NK-92 (cell line): ENCODE measurements at regions not wholly inside any gene's neighbourhood (a gene's known extent, or its start where the extent isn't known, plus 50 kb on each side); places are given as distances from the start of the nearest gene placed in this dataset.

ENCODE experiments used
- DNase-seq: peaks from one replicate; lab custom pipeline; 2025; ENCODE audit not compliant: unreplicated experiment; lab: John Stamatoyannopoulos, UW

DNA sequence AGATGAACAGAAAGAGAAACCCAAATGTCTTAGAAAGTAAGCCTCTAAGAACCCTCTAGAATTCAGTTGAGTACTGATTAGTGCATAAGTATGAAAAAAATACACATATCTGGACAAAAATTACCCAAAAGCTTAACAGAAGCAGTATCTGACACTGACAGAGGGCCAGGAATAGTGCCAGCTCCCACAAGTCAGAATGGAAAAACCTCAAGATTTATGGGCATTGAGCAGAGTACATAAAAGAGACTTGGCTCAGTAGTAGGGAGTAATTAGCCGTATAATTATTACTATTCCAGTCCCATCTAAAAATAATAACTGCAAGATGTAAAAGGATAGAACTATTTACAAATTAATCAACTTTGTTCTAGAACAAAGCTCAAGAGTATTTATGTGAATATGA is 834.5 kb downstream of the FAM181B start:
- DNase-seq: no peak

DNA sequence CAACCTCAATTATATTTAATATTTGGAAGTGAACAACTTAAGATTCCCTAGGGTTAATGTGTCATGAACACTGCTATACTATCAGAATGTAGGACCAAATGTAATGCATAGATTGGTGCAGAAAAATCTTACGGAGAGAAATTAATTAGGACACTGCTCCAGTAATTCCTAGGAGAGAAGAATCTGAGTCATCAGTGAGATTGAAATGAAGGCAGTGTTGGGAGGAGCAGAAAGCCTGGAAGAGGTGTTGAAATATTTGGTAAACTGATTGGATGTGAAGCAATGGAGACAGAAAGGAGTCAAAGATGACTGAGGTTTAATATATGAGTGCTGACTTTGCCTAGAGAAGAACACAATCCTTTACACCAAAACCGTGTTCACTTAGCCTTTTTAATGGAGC is 836.0 kb downstream of the FAM181B start:
- no peak for DNase-seq

DNA sequence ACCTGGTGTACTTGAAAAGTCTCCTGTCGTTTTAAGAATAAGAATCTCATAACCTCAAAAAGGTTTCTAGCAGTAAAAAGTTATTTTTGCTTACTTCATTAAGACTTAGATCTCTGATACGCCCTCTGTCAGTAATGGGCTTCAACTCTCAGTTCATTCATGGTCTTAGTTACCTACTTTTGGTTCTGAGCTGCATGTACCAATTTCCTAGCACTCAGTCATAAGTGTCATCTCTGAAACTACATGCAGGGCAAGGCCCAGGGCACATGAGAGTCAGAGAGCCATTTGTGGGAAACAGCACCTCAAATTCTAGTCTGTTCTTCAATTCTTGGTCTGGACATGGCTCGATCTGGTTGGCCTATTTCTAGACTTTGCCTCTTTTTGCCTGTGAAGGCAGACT is 838.4 kb downstream of the FAM181B start:
- DNase-seq: no peak

DNA sequence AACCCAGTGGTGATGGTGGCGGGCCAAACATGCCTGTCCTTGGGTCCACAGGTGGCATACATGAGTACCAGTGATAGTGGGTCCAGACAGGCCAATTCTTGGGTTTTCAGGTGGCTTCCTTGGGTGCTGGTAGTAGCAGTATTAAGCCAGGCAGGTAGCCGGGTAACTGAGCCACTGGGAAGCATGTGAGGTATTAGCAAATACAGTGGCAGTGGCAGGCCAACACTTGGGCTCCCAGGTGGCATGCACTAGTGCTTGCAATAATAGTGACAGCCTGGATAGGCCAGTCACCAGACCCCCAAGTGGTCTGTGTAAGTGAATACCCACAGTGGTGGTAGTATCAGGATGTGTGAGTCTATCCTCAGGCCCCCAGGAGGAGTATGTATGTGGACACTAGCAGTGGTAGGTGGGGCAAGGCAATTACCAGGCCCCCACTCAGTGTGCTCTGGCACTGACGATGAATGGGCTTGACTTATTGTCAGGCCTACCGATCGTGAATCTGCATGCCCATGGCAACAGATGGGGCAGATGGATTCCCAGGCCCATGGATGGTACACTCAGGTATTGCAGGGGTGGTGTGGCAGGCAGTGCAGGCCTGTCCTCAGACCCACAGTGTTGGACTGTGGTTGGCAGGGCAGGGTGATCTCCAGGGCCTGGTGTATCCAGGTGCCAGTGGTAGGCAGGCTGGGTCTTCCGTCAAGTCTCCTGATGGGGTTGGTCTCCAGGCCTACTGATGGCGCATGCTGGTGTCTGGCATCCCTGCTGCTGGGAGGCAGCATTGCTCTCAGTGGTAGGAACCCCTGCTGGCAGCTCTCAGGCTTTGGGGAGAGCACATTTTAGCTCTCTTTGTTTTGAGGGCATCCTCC is 840.7 kb downstream of the FAM181B start:
- DNase-seq: no peak

DNA sequence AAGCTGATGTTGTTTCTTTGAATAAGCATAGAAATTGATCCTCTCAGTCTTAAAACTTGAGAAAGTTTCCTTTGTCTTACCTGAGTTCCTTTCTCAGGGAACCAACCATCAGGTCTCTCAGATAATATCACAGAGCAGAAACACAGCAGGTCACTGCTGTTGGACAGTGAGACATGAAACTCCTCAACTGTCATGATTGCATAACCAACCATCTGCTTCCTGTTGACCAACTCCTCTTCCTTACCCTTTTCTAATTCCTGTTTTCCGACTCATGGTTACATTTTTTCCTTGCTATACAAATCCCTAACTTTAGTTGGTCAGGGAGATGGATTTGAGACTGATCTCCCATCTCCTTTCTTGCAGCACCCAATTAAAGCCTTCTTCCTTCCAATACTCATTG is 845.3 kb downstream of the FAM181B start:
- DNase-seq: no peak

DNA sequence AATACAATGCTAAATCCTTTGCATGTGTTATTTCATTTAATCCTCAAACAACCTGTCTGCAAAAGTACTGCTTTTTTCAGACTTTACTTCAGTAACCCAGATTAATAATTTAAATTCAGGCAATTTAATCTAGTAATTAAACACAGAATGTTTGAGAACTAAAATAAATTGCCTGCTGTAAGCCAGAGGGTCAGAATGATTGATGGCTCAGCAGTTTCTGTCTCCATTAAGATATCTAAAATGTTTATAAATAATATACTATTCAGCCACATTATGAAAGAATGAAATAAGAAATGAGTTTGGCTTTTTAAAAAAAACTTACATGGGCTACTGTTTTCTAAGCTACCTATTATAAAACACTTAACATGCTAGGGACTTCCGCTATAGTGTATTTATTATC is 846.0 kb downstream of the FAM181B start:
- DNase-seq: no peak

DNA sequence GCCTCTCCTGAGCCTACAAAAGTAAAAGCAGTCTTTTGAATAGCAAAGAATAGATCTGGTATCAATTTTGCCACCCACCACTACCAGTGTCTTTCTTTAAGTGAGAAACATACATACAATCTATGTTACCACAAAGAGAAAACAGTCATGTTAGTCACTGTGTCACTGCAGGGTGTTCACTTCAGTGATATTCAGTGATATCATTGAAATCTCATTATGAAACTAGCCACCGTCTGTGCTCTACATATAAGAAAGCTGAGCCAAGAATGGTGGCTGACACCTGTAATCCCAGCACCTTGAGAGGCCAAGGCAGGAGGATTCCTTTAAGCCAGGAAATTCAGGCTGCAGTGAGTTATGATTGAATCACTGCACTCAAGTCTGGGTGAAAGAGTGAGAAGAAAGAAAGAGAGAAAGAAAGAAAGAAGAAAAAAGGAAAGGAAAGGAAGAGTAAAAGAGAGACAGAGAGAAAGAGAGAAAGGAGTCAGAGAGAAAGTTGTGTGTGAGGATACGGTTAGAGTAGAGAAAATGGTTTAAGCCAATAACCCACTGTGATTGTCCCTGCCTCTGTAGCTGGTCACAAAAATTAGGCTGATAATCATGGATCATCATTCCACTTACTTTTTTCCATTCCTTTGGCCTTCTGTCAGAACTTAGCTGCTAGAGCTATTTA is 847.1 kb downstream of the FAM181B start:
- no peak for DNase-seq

DNA sequence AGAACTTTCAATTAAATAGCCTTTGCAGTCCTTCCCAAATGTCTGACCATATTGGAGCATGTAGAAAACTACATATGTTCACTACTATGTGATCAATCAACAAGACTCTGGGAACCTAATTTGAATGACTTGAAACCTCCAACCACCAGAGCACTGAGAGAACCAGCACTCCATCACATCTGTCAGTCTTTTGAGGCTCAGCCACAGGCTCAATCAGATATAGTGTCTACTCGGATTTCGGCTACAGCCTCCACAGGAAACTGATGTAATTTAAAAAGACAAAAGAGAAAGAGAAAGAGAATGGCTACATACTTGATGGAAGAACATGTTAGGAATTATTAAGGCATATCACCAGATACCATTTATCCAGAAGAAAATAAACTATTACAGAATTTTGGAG is 859.0 kb downstream of the FAM181B start:
- DNase-seq: no peak

DNA sequence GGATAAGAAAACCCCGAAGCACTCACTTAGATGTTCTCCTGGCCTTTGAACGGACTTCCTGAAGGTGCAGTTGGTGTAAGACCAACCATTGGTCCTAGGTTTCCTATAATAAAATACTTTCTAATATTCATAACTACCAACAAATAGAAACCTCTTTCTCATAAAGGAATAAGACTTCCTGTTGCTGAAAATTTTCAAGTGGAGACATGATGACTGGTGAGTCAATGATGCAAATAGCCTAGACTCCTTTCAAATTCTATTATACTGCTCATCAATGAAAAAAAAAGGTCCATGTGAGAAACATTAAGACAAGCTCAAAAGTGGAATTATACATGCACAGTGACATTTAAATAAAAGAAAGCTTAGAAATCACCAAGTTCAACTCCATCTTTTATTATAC is 862.8 kb downstream of the FAM181B start:
- DNase-seq: no peak

DNA sequence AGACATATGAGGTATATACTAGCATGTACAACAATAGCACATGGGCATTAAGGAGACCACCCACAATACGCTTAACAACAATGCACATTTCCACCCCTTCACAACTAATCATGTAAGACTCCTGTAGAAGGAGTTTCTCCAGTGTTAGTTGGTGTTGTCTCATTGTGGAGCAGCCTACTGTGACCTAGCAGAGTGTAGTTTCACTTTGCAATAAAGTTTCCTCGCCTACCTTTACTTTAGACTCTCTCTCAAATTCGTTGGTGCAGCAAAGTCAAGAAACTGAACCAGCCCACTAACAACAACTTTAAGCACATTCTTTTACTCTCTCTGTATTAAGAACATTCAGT is 863.6 kb downstream of the FAM181B start:
- DNase-seq: no peak

DNA sequence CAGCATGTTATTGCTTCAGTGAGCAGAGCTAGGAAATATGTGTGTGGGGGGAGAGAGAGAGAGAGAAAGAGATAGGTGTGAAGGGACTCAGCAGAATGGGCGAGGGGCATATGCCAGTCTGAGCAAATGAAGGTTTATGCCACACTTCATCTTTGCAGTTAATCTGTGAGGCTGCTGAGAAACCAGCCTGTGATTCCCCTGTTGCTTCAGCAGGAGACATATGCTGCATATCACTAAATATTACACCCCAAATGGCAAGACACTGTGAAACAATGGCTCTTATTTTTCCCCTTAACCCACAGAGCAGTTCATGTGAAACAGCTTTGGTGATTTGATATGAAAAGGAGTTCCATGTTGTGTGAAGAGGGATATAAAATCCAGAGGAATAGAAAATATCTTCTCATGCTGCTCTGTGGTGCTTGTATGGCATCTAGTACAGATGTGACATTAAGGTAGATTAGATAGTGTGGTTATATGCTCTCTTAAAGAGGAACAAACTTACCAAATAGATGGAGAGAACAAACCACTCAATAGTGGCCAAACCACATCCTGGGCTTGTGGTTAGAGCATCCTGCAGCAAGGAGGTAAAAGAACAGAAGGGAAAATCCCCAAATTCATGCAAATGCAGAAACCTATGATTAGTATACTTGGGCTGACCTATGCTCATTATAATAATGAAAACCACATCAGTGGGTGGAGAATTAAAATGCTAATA is 864.2 kb downstream of the FAM181B start:
- DNase-seq: peak; percentile 6

DNA sequence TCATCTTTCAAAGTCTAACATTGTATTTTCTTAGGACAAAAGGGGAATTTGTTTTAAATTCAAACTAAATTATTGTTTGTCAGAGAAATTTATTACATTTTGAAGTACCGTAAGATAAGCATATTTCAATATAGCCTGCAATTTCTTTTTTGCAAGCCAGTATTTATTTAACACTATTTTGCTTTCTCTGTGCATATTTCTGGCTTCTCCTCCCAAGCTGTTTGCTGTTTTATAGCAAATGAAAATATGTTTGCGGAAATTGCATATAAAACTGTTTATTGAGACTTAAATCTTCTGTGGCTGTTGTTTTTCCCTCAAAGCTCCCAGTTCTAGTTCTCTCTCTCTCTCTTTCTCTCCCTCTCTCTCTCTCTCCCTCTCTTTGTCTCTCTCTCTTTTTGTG is 866.8 kb downstream of the FAM181B start:
- no peak for DNase-seq

DNA sequence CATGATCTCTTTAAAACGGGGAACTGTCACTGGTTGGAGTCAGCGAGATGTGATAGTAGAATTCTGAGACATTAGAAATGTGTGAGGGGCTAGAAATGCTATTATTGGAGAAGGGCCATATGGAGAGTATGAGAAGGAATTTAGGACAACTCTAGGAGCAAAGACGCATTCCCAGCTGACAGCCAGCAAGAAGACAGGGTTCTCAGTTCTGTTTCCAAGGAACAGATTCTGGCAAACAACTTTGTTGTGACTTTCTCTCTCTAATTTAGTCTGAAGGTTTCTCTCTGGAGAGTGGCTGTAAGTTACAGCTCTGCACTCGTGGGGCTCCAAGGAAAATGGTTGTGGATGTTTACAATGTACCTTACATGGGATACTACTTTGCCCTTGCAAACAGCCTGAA is 876.3 kb downstream of the FAM181B start:
- no peak for DNase-seq

DNA sequence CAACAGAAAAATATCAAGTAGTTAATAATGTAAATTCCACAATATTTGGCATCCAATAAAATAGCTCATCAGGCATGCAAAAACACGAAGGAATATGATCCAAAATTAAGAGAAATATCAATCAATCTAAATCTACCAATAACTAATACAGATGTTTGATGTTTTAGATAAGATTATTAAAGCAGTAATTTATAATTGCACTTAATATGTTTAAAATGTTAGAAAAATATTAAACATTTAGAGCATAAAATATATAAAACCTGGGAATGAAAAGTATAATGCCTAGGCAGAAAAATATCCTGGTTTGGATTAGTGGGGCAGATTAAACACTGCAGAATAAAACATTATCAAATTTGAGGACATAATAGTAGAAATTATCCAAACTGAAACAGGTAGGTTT is 879.9 kb downstream of the FAM181B start:
- no peak for DNase-seq

DNA sequence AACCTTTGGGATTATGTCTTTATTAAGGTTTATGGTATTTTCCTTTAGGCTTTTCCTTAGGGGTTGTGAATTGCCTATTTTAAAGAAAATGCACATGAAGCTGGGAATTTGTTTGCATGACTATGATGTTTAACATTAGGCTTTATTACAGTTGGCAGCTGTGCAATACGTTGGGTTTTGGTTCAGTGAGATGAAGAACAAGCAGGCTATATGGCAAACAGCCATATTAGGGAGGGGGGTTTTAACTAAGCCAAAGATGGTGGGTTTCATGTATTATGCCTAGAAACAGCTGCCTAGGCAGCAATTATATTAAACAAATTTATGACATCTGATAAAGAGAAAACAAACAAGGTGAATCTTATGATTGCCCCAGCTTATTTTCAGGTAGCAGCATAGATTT is 880.8 kb downstream of the FAM181B start:
- no peak for DNase-seq

DNA sequence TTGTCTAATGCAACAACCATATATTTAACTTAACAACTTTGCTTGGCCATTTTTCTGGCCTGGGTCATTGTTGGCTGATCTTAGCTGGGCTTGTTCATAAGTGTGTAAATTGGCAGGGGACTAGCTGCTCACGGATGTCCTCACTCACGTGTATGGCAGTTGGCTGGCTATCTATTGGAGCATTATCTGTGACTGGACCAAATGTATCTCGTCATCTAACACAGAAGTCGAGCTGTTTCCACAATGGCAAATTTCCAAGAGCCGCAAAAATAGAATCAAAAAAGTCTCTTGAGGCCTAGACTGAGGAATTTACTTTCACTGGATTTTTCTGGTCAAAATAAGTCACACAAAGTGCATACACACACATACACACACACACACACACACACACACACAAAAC is 893.3 kb downstream of the FAM181B start:
- no peak for DNase-seq

DNA sequence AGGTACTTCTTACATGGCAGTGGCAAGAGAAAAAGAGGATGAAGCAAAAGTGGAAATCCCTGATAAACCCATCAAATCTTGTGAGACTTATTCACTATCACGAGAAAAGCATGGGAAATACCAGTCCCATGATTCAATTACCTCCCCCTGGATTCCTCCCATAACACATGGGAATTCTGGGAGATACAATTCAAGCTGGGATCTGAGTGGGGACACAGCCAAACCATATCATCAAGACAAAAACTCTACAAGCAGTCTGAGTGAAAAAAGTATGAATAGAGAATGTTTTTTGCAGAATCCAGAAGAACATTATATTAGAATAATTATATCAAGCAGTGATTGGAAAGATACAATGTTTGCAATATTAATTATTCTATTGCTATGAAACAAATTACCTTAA is 893.7 kb downstream of the FAM181B start:
- DNase-seq: no peak

DNA sequence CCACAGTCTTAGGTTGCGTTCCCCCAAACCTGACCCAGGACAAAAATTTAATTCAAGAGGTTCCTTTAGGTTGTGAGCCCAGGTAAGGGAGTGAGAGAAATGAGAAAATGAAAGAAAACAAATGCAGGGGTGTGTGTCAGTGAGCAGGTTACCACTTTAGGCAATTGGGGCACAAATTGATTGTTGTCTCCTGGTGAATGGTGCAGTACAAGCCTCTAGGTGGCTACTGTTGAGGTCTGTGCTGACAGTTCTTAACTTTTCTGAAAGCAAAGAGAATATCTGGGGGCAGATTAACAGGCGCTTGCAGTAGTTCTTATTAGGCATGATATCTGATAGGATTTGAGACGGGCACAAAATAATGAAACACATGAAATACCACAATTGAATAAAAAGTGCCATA is 894.6 kb downstream of the FAM181B start:
- DNase-seq: no peak

DNA sequence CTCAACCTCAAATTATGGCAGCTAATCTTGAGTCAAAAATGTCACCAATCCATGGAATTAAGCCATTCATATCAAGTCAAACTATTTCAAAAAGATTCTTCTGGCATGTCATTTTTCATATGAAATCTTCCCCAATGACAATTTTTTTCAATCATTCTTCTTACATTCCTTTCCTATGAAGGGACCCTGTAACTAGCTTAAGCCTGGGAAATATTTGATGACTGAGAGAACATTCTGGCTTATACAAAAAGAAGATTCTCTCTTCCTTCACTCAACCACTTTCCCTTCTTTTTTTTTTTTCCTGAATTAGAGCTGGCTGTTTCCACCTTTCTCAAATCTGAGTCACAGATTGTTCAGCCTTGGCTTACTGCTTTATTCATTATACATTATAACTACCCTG is 903.7 kb downstream of the FAM181B start:
- DNase-seq: no peak

DNA sequence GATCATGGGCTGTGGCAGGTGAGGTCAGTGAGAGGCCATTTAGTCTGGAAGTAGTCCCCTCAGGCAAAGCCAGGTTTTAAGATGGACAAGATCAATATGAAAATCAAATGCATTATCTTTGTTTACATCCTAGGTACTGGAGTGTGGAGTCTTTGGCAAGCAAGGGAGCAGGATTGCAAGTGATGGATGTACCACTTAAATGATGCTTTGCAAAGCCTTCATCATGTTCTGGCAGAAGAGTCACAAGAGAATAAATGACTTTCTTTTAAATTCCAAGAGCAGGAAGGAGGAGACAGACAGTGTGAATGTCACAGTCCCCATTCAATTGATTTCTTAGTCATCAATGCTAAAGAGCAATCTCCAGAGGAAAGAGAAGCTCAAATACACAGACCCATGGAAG is 908.3 kb downstream of the FAM181B start:
- no peak for DNase-seq

DNA sequence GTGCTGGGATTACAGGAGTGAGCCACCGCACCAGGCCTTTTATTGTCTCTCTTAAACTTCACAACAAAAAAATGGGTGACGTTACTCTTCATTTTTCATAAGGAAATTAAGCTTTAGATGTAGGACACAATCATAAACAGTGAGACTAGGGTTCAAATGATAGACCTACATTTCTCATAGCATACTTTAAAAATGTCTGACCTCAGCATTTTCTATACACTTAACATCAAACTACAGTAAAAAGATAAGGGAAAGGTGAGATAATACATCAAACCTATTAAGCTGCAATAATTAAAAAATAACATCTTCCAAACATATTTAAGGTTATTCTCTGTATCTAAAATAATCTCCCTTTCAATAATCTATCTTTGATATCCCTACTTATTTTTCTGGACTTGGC is 914.2 kb downstream of the FAM181B start:
- DNase-seq: no peak

DNA sequence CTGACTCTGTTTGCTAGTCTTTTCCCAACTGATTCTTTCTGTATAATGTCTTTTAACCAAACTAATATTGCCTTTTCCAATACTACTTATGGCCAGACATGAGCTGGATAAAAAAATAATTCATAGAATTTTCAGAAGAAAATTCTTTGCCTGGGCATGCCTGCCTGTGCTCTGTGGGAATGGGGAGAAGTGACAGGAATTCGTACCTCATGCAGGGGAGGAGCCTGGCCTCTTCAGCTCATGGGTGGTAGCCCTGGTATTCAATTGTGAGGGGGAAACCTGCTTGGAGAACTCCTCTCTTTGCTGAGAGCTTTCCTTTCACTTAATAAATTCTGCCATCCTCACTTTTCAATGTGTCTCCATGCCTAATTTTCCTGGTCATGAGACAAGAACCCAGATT is 928.8 kb downstream of the FAM181B start:
- DNase-seq: no peak
